ENCODE measurements at regions not wholly inside any gene's neighbourhood (a gene's known extent, or its start where the extent isn't known, plus 50 kb on each side); places are given as distances from the start of the nearest gene placed in this dataset.
A peak's percentile ranks its signal among the peaks of the same experiment; 100 is the strongest.
"Not testable (repeated sequence)": the region's sequence is repeated elsewhere in the genome, so short reads cannot be mapped to it uniquely, and the experiment has no call there.

DNA sequence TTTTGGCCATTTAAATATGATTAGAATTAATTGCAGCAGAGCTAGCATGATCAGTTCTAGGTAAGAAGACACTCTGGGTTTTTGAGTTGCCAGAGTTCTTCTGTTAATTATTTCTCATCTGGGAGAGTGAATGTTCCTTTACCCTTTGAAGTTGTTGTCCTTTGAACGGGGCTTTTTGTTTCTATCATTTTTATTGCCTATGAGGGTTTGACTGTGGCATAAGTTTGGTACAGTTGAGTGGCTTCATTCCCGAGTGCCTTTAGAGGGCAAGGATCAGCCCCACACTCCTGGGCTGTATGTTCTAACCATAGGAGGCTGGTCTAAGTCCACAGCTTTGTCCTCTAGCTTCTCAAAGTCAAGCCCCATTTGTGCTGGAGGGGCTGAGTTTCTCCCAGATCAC is 804.3 kb downstream of the KCNJ3 start:
- no peak for DNase-seq

DNA sequence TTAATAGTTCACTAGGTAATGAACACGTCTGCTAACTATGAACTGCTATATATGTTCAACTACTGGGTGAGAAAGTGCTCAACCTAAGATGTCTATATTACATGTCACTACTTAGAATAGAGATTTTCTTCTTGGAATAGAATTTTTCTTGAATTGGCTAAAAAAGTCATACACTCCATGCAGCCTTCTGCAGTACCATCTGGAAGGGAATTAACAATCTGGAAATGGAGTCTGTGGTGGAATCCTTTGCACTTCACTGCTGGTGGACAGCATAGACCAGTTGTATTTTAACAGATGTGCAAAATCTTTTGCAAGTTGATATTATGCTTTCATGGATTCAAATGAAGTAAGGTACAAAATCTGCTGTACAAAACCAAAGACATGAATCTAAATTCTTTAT is 799.6 kb downstream of the KCNJ3 start:
- no peak for DNase-seq

DNA sequence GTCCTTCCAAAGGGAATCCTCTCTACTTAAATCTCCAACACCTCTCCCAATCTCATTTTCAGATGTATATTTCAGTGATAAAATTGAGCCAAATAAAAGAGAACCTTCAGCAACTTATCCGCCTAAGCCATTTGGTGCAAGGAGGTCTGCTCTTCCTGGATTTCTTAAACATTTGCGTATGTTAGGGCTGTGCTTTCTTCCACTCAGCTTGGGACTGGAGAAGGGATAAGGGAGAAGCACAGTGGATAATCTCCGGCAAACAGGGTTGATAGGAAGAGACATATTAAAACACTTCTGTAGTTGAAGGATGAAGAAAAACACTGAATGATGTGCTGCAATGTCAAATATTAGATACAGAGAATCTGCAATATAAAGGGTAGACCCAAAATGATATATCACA is 796.2 kb downstream of the KCNJ3 start:
- no peak for DNase-seq

DNA sequence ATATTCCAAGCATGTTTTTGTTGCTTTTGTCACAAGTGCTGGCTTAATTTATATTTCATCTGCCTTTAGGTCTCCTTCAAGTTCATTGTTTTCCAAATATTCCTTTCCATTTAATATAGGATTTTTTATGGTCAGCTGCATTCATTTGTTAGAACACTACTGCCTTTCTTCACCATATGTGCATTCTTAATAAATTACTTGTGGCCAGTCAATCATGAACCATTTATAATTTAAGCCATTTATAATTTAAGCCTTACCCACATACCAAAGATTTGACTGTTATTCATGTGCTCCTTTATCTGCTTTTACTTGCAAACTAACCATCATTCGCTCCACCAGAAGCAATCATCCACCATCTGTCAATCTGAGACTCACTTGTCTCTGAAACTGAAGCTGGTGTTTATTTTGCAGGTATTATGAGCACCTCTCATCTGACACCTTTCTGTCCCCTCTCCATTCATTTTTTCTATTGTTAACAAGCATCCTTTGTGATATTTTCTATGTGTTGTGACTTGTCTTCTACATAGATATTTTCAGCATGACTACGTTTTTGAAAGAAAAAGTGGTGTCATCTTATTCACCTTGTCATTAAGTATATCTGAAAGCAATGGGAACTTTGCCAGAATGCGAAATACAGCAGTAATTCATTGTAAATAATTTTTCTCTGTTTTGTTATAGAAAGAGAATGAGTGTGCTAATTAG is 786.8 kb downstream of the KCNJ3 start:
- DNase-seq = peak; percentile 65

DNA sequence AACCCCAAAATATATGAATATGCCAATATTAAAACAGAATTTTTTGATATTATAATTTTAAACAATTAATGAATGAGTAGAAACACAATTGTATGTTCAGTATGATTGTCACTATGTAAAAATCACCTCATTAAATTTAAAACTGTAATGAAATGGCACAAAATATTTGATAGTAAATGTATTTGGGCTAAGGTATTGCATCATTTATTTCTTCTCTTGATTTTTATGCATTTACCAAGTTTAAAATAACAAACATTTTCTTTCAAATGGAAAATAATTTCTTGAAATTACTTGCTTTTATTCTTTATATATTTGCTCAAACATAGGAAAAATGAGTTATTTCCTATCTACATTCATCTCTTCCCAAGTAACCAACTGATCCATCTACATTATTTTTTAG is 782.6 kb downstream of the KCNJ3 start:
- DNase-seq = no peak

DNA sequence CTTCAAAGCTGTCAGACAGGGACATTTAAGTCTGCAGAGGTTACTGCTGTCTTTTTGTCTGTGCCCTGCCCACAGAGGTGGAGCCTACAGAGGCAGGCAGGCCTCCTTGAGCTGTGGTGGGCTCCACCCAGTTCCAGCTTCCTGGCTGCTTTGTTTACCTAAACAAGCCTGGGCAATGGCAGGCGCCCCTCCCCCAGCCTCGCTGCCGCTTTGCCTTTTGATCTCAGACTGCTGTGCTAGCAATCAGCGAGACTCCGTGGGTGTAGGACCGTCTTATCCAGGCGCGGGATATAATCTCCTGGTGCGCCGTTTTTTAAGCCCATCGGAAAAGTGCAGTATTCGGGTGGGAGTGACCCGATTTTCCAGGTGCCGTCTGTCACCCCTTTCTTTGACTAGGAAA is 773.5 kb downstream of the KCNJ3 start:
- not testable (repeated sequence) for DNase-seq

DNA sequence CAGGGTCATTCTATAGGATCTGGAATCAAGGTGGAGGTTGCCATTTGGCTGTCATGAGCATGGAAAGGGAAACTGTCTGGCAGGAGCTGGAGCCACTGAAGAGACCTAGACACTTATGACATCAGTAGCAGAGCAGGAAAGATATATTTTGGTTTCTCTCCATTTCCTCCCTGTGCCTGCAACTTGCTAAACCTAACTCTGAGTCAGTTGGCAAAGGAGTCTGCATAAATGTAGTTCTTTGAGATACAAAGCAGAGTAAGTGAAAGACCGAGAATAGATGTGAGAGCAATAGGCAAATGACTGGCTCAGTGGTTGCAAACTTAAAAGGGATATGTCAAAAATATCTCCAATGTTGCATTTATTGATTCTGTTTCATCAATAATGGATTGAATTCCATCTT is 757.7 kb downstream of the KCNJ3 start:
- DNase-seq = no peak

DNA sequence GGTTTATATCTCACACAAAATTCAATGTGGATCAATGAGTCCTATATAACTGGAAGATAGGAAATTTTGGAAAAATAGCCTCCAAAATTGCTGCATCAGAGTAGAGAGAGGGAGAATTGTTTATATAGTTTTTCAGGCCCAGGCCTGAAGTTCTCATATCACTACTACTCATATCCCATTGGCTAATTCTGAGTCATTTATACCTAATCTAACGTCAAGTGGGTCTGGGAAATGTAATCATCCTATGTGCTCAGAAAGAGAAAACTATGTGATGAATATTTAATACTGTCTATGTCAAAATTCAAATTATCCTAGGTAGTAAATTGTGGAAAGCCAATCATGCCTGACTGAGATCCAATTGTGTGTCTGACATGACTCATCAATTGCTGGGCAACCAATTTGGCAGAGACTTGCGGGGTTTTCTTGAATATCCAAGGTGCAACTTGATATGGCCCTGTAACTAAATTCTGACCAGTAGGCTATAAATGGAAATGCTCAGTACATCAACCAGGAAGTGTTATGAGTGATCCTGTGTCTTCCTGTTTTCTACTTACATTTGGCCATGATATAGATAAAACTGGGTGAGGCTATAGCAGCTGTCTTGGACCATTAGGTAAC is 744.4 kb downstream of the KCNJ3 start:
- no peak for DNase-seq

DNA sequence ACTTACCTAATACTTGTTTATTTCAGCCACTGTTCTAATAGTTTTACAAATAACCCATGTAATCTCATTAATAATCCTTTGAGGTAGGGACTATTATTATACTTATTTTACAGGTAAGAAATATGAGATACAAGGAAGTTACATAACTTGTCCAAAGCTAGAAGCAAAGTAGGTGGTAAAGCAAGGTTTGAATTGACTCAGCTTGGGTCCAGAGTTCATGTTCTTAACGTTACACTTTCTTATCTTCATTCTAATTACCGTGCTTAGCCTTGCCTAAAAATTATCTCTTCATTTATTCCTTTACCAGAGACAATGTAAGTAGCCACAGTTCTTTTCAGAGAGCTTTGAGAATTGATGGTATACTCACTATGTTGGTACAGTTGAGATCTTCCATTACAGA is 743.6 kb downstream of the KCNJ3 start:
- DNase-seq = no peak

DNA sequence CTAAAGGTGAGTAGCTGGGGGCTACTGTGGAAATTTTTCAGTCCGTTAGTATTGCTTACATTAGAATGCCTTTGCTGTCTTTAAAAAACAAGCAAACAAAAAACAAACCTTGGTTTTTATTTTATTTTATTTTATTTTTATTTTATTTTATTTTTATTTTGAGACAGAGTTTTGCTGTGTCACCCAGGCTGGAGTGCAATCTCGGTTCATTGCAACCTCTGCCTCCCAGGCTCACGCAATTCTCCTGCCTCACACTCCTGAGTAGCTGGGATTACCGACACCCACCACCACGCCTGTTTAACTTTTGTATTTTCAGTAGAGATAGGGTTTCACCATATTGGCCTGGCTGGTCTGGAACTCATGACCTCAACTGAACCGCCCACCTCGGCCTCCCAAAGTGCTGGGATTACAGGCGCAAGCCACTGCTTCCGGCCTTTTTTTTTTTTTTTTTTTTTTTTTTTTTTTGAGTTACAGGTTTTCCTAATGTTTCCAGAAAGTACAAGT is 732.6 kb downstream of the KCNJ3 start:
- no peak for DNase-seq

DNA sequence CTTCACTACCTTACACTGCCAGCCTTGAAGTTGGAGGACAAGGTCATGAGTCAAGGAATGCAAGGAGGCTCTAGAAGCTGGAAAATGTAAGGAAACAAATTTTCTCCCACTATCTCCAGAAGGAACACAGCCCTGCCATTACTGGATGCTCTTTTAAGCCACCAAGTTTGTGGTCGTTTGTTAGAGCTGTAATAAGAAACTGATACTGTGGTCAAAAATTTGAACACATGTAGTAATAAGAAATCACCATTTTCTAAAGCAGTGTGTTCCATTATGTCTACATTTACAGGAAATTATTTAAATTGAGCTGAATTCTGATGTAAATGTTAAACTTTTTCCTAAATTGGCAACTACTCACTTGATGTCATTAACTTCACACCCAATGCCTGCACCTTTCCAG is 729.0 kb downstream of the KCNJ3 start:
- no peak for DNase-seq

DNA sequence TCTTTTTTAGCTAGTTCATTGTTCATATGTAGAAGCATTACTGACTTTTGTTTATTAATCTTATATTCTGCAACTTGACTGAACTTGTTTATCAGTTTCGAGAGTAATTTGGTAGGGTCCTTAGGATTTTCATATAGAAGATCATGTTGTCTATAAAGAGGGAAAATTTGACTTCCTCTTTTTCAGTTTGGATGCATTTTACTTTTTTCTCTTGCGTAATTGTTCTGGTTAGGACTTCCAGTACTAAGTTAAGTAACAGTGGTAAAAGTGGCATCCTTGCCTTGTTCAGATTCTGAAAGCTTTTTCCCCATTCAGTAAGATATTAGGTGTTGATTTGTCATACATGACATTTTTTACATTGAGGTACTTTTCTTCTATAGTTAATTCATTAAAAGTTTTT is 726.0 kb downstream of the KCNJ3 start:
- DNase-seq = no peak

DNA sequence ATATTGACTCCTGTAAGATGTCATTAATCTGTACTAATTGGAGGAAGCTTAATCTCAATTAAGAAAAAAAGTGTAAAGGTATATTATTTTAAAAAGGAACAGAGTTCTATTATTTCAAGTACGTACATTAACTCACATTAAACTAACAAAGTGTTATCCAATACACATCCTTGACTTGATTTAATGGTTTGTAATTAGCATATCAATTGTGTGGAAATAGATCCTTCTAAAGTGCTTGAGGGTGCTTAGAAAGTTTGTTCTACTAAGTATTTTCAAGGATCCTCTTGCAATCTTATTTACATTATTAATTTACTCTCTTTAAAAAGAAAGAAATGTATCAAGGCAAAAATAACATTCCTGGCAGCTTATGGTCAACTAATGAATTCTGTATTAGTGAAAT is 720.3 kb downstream of the KCNJ3 start:
- peak; percentile 44 for DNase-seq

DNA sequence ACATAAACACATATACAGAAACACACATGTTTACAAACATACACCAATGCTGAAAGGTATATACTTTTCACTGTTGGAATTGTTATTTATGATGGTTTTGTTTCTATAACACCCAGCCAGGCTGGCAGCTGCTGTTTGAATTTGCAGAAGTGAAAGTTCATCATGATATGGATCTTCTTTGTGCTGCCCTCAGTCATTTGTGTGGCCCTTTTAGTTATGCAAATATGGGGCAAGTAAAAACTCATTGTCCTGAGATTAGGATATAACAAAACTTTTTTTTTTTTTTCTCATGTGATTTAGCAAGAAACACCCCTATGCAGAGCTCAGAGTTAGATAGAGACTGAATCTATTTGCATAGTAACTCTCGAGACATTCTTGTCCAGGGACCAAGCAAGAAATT is 714.1 kb downstream of the KCNJ3 start:
- no peak for DNase-seq

DNA sequence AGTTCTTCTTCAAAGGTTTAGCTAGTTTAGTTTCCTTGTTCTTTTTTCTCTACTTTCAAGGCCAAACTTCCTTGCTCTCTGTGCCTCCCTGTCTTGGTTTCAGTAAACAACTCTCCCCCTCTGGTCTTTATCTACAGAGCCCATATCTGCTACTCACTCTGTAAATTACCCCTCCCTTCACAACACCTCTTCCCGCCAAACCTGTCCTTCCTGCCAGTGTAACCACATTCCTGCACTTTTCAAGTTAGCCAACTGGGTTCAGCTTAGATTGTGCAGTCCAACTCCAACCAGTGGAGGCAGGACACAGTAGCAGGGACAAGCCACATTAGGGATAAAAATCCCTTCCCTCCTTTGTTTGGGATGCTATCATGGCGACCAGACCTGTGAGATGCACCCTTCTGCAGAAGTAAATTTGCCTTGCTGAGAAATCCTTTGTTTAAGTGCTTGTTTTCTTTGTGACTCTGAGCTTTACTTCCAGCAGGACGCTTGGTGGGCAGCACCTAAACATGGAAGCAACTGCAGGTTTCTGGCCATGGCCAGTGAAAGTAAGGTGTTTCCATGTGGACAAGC is 706.0 kb downstream of the KCNJ3 start:
- DNase-seq = no peak

DNA sequence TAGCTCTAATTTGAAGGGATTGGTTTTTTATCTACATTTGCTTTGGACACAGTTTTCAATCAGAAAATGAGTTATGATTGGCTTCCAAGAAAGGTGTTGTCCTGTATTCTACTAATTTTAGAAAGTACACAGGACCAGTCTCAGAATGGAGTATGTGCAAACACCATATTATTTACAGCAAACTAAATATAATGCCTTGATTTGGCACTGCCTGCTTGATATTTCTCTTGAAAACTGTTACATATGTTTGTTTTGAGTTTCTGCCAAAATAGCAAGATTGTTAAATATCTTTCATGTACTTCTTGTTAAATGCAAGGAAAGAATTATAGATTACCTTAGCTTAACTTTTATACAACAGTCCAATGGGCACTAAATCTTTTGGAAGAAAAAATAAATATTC is 694.9 kb downstream of the KCNJ3 start:
- no peak for DNase-seq

DNA sequence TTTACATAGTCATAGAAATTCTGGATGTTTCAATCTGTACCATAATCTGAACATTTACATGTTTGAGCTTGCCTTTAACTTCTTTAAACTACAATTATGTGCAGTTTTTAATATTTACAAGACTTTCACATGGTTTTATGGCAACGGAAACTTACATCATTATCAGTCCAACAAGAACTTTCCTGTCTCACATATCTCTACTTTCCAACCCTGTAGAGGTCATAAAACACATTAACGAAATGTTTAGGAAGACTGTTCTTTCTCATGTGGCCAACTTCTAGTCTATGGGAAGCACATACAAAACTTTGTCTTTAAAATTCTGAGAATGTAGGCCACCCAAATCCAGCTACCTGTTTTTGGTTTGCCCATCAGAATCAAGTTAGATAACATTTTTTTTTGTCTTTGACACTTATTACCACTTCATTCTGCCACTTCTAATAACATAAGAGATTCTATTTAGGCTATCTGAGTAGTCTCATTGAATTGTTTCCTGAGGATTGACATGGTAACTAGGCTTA is 693.2 kb downstream of the KCNJ3 start:
- DNase-seq = no peak

DNA sequence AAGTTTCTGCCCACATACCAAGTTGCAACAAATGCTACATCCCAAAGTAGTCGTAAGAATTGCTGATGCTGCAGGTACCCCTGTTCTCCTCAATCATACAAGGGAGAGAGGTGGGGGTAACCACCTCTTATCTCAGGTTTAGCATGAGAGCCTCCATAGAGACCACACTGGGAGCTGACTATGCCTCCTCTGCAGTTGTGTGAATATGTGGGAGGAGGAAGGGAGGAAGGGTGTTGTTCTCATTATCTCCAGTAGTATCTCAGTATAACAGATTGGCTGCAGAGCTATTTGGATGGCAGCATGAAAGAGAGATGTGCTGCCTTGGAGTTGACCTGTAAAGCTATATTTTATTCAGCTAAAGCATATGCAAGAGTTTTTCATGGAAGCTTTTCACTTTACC is 690.7 kb downstream of the KCNJ3 start:
- DNase-seq = no peak

DNA sequence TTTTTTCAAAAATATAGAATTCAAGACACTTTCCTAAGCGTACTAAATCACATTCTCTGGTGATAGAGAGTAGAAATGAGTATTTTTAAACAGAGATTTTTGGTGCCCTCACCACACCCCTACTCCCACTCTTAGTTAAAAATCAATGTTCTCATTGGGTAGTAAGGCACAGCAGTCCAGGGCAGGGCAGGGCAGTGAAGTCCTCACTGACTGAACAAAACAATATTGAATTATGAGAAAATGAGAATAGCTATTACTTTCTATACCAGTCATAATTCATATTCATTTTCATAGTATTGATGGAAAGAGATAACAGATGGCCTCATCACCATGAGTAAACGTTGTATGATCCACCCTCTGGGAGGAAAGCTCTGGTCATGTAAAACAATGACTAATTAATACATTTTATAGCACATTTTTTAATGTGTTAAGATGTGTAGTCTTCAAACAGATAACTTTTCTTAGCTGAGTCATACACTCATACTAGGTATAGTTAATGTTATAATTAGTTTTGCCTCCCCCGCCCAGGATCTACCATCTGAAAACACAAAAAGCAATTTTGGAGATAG is 686.1 kb downstream of the KCNJ3 start:
- no peak for DNase-seq

DNA sequence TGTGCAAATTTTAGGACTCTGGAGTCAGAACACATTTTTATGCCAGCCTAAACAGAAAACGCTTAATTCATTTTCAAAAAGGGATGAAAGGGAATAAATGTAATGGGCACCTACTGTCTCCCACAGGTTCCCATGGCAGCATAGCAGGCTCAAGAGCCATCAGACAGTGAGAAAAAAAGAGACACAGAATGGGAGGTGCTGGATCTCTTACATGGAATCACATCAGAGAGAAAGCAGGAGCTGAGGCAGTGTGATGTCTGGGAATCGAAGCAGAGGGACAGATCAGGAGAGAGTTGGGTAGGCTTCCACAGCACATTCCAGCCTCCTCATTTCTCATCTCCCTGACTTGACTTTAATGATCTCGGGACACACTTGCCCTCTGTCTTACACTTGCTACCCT is 684.3 kb downstream of the KCNJ3 start:
- DNase-seq = no peak

DNA sequence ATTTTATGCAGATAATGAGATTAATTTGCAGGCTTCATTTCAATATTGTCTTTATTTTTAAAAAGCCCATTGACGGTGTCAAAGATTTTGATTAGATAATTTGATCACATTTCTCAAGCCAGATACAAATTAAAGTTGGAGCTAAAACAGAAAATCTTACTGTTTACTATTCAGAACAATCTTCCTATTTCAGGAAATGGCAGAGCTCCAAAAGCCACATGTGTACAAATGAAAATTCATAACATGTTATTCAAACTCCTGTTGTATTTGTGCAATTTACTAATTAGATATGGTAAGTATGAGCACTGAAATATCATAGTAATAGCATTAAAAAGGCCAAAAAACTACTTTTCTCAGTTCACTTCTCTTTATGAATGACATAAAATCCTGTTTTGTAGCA is 682.9 kb downstream of the KCNJ3 start:
- DNase-seq = no peak

DNA sequence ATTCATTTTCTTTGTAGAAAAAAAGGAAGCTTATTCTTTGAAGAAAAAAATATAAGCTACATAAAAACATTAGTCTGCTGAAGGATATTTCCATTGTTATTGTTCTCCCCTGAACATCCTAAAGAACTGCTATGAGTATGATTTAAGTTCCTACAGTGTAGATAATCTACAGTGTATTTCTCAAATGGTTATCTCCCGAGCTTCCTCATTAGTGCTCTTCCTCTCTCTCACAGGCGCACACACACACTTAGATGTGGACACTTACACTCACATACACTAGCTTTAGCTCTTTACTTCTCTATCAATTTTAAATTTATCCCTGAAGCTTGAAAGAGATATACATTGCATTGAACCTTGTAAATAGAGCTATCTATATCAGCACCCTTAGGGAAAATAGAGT is 681.0 kb downstream of the KCNJ3 start:
- no peak for DNase-seq

DNA sequence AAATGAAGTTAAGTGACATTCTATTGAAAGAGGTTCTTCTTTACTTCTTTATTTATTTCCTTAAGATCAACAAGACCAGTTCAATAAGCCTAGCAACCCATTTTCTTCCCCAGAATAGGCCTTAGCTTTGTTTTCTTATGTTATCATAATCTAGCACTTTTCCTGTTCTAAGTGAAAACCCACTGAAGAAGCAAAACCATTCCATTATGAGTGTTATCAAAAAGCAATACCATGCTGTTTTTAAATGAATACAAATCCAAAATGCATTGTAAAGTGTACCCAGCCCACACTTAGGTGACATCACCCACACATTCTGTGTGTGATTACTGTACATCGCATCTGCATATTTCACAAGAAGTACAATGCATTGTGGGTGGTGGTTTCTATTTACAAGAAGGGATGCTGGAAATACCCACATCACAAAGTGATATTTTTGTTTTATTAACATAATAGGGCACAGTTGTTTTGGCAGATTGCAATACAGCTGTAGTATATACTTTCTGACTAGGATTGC is 679.5 kb downstream of the KCNJ3 start:
- DNase-seq = no peak

DNA sequence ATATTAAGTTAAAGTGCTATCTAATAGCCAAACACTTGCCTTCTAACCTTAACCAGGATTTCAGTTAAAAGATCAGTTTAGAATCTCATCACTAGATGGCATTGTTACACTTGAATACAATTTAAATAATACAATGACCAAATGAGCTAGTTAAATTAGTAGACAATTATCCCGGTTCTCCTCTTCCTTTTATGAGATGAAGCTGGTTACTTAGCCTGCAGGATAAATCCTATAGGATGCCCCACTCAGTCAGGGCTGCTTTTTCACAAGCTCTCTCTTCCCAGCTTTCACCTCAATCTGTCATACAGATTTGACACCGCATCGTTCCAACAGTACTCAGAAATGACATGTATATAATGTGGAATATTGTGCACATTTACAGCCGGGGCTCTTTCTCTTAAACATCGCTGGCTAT is 678.8 kb downstream of the KCNJ3 start:
- DNase-seq = peak; percentile 6

Measured in NCI-H524 treated with DMSO at 0.1 percent for 48 hours (cell line).